ENCODE measurements at regions not wholly inside any gene's neighbourhood (a gene's known extent, or its start where the extent isn't known, plus 50 kb on each side); places are given as distances from the start of the nearest gene placed in this dataset.
A peak's percentile ranks its signal among the peaks of the same experiment; 100 is the strongest.

- no peak for TF ChIP-seq CTCF (IDR thresholded peaks at IDR 0.05)
- TF ChIP-seq POLR2A (IDR thresholded peaks at IDR 0.05): no peak
- Histone ChIP-seq H3K9me3 (no peaks in the 10 kb centered on the region), H3K27ac (no peak overlapping the region), H3K27me3 (no peaks in the 10 kb centered on the region), H3K4me3 (replicated peaks in 1 of 3) (no peak overlapping the region), H3K36me3 (no peaks in the 10 kb centered on the region), H3K4me1 (no peaks in the 10 kb centered on the region)
- intact Hi-C loops (cut with DNase I): no loop called here
- WGBS, 2 donors: 52 to 61% methylated on average over 4 of the region's 4 CpGs
- DNase-seq: no peak
Observed at GRCh38 chr1:232172563-232172962, 457.4 kb downstream of the SIPA1L2 start.

DNA sequence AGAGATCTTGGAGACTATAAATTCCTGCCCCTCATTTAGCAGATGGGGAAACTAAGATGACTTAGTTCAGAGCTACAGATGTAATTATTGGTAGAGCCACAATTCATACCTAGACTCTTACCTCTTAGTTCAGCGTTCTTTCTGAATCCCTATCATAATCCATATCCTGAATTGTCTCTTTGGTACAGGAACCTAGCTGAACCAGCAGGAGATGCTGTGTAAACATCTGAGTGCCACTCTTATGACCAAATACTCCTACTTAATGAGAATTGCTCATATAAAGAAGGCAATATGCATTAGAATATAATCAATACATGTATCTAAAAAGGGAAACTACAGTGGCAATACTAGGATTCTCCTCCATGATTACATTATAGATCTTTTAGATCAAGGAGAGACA is 459.0 kb downstream of the SIPA1L2 start:
- Histone ChIP-seq H3K4me1 (no peaks in the 10 kb centered on the region), H3K27me3 (no peaks in the 10 kb centered on the region), H3K9me3 (no peaks in the 10 kb centered on the region), H3K4me3 (replicated peaks in 1 of 3) (no peak overlapping the region), H3K27ac (no peak overlapping the region), H3K36me3 (no peaks in the 10 kb centered on the region)
- TF ChIP-seq CTCF (IDR thresholded peaks at IDR 0.05) (peak in 1 of 6 experiments; percentile 6), POLR2A (IDR thresholded peaks at IDR 0.05) (no peak)
- DNase-seq: no peak
- intact Hi-C loops (cut with DNase I): no loop called here
- 88 to 97% methylated on average over 1 of the region's 1 CpG for WGBS, 2 donors

DNA sequence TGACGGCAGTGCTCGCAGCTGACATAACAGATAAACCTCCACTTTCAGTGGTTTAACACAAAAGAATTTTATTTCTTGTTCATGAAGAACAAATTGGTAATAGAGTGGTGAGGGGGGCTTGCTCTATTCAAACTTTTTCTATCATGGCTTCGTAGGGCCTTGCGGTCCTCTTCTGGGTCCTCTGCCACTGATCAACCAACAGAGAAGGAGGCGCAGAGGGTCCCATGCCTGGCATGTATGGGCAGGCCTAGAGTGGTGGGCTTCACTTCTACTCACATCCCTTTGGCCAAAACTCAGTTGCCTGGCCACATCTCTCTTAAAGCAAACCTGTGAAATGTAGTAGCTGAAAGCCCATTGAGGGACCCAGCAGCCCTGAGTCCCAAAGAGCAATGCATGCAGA is 460.5 kb downstream of the SIPA1L2 start:
- no peak for DNase-seq
- intact Hi-C loops (cut with DNase I): no loop called here
- Histone ChIP-seq H3K27ac (no peak overlapping the region), H3K27me3 (no peaks in the 10 kb centered on the region), H3K4me3 (replicated peaks in 1 of 3) (no peak overlapping the region), H3K9me3 (no peaks in the 10 kb centered on the region), H3K4me1 (no peaks in the 10 kb centered on the region), H3K36me3 (no peaks in the 10 kb centered on the region)
- TF ChIP-seq CTCF (IDR thresholded peaks at IDR 0.05) (no peak), POLR2A (IDR thresholded peaks at IDR 0.05) (no peak)
- 95 to 99% methylated on average over 5 of the region's 5 CpGs for WGBS, 2 donors

- Histone ChIP-seq H3K36me3 (no peaks in the 10 kb centered on the region), H3K4me1 (no peaks in the 10 kb centered on the region), H3K9me3 (no peaks in the 10 kb centered on the region), H3K27ac (no peak overlapping the region), H3K4me3 (replicated peaks in 1 of 3) (no peak overlapping the region), H3K27me3 (no peaks in the 10 kb centered on the region)
- intact Hi-C loops (cut with DNase I): no loop called here
- no peak for DNase-seq
- WGBS, 2 donors: 76 to 97% methylated on average over 2 of the region's 2 CpGs
- TF ChIP-seq CTCF (IDR thresholded peaks at IDR 0.05): no peak
- no peak for TF ChIP-seq POLR2A (IDR thresholded peaks at IDR 0.05)
Observed at GRCh38 chr1:232168508-232168907, 461.4 kb downstream of the SIPA1L2 start.

GRCh38 chr1:232166942-232167341 is 463.0 kb downstream of the SIPA1L2 start:
- no peak overlapping the region for H3K27ac ChIP-seq

More at GRCh38 chr1:232166942-232167341, 463.0 kb downstream of the SIPA1L2 start:
- intact Hi-C loops (cut with DNase I): no loop called here
- Histone ChIP-seq H3K9me3 (no peaks in the 10 kb centered on the region), H3K4me3 (replicated peaks in 1 of 3) (no peak overlapping the region), H3K27me3 (no peaks in the 10 kb centered on the region), H3K4me1 (no peaks in the 10 kb centered on the region), H3K36me3 (no peaks in the 10 kb centered on the region)
- WGBS, 2 donors: 32 to 51% methylated on average over 4 of the region's 4 CpGs
- peak in 1 of 2 donors; percentile 15 for DNase-seq
- no peak for TF ChIP-seq CTCF (IDR thresholded peaks at IDR 0.05)
